Pancreas (tissue), 10 donors: ENCODE measurements at regions not wholly inside any gene's neighbourhood (a gene's known extent, or its start where the extent isn't known, plus 50 kb on each side); places are given as distances from the start of the nearest gene placed in this dataset.

Experiments used
- ATAC-seq, 4 donors: fragments of 200-7000 bp; cut with Tn5 transposase; one replicate each; pipeline versions ENCODE4 v1.8.0 to v1.9.1; 2020; ENCODE audit warnings: mild to moderate bottlenecking in 4 of 4, moderate library complexity in 4 of 4
- DNase-seq, 6 donors: peaks; one replicate each; pipeline ENCODE4 v3.0.0-alpha.2; 2020
- FAIRE-seq: peaks from 2 replicates; lab custom pipeline; 2012; peaks lifted over from hg19 to GRCh38; lab: Jason Lieb, UNC
- H3K27ac ChIP-seq, 4 donors: fragments of 200-600 bp; sonication (generic); 1 replicate in 3 of 4; 2 replicates in 1 of 4; pipeline versions ENCODE4 v1.5.0 to v1.8.0; 2020
- H3K27me3 ChIP-seq, 4 donors: fragments of 200-600 bp; one replicate each; pipeline ENCODE4 v1.8.0; 2021
- H3K36me3 ChIP-seq, 3 donors: fragments of 200-600 bp; sonication (generic) in 1 of 3; one replicate each; pipeline versions ENCODE4 v1.5.0 to v1.8.0; 2020 to 2021
- H3K4me1 ChIP-seq, 3 donors: fragments of 200-600 bp; one replicate each; pipeline ENCODE4 v1.8.0; 2021
- H3K4me3 ChIP-seq, 4 donors: fragments of 200-600 bp; sonication (generic) in 2 of 4; one replicate each; pipeline versions ENCODE4 v1.5.0 to v1.8.0; 2020 to 2021
- H3K9me3 ChIP-seq, 4 donors: fragments of 200-600 bp; one replicate each; pipeline ENCODE4 v1.8.0; 2021
- WGBS, 2 donors: extraction: QIAGEN DNeasy Blood & Tissue Kit; methylation state at CpG; one replicate each; pipeline ENCODE4 v1.1.7; 2013; 5-methylcytosine and 5-hydroxymethylcytosine counted together
- intact Hi-C, 3 donors: fragments of 100-400 bp; cut with DNase I; formaldehyde crosslinking; loops; one replicate each; pipeline versions ENCODE4 v1.11.1 to v1.14.2; 2022
- TF ChIP-seq, protein P1 (sequence below), 4 donors: fragments of 200-600 bp; sonication (generic) in 3 of 4; IDR thresholded peaks; one replicate each; pipeline versions ENCODE4 v1.5.0 to v1.8.0; 2021; ENCODE audit warnings: antibody characterized with exemption in 4 of 4
- donor health status: healthy with polysubstance abuse.
- donor health status: DM: no; HTN: no; CAD: no; lungs with moderate emphysema.
- donor health status: DM: no; HTN: no; CAD: no.
- donor health status: control.
- donor health status: control.
- donor health status: Bipolar disorder and iron deficiency.
- donor health status: DM: yes; HTN: yes; CAD: no.
- donor health status: DM: no; HTN: no; CAD: no.
- donor health status: DM: no; HTN: no; CAD: no.
- donor health status: DM: yes; HTN: yes; CAD: no.

DNA sequence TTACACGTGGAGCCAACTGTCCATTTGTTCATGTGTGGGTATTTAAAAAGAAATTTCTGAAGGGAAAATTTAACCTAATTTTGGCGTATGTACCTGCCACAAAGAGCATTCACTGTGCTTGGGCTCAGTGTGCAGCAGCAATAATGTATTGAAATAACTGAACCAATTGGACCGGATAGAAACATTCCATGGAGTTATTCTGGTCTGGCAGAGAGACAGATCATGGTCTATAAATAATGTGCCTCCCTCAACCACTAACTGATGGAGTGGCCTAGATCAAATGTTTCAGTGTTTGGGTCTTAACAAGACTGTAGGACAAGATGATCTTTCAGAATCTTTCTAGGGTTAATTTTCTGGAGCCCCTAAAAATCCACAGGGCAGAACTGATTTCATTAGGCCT lies 469.7 kb downstream of the PRELID2 start:
- DNase-seq (no peak), ATAC-seq (no peak)
- TF ChIP-seq, protein P1, sequence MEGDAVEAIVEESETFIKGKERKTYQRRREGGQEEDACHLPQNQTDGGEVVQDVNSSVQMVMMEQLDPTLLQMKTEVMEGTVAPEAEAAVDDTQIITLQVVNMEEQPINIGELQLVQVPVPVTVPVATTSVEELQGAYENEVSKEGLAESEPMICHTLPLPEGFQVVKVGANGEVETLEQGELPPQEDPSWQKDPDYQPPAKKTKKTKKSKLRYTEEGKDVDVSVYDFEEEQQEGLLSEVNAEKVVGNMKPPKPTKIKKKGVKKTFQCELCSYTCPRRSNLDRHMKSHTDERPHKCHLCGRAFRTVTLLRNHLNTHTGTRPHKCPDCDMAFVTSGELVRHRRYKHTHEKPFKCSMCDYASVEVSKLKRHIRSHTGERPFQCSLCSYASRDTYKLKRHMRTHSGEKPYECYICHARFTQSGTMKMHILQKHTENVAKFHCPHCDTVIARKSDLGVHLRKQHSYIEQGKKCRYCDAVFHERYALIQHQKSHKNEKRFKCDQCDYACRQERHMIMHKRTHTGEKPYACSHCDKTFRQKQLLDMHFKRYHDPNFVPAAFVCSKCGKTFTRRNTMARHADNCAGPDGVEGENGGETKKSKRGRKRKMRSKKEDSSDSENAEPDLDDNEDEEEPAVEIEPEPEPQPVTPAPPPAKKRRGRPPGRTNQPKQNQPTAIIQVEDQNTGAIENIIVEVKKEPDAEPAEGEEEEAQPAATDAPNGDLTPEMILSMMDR (IDR thresholded peaks at IDR 0.05): no peak

DNA sequence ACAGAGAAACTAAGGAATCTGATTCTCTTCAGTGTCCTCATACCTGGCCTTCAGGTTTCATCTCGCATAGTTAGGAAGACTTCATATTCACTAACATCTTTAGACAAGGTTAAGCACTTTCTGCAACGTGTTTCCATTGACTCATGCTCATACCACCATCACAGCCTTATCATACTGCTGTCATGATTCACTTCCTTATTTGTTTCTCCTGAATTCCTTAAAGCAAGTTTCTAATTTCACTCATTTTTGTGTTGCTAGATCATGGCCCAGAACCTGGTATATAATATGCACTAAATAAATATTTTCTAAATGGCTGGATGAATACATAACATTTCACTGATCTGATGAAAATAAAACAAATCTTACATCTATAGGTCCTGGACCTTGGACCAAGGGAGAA lies 472.9 kb downstream of the PRELID2 start:
- no peaks in the 10 kb centered on the region for H3K9me3 ChIP-seq
- intact Hi-C loops: no loop called here
- TF ChIP-seq, protein P1 (IDR thresholded peaks at IDR 0.05): no peak
- DNase-seq (no peak), FAIRE-seq (no peak), ATAC-seq (peak in 1 of 4 donors; percentile 13)
- H3K4me3 ChIP-seq: no peak overlapping the region
- H3K36me3 ChIP-seq: no peaks in the 10 kb centered on the region
- no peak overlapping the region for H3K27ac ChIP-seq
- H3K27me3 ChIP-seq: no peaks in the 10 kb centered on the region
- 64 to 66% methylated on average over 2 of the region's 2 CpGs for WGBS, 2 donors
- H3K4me1 ChIP-seq: no peaks in the 10 kb centered on the region

More for the DNA sequence above, 469.7 kb downstream of the PRELID2 start:
- H3K4me1 ChIP-seq: no peaks in the 10 kb centered on the region
- H3K9me3 ChIP-seq: no peaks in the 10 kb centered on the region
- FAIRE-seq: no peak
- no peak overlapping the region for H3K27ac ChIP-seq
- no peaks in the 10 kb centered on the region for H3K36me3 ChIP-seq
- no peaks in the 10 kb centered on the region for H3K27me3 ChIP-seq
- 65 to 74% methylated on average over 3 of the region's 3 CpGs for WGBS, 2 donors
- intact Hi-C loops: no loop called here
- no peak overlapping the region for H3K4me3 ChIP-seq

GRCh38 chr5:145360936-145361335 lies 474.2 kb downstream of the PRELID2 start:
- ATAC-seq (no peak), FAIRE-seq (no peak), DNase-seq (no peak)
- H3K27me3 ChIP-seq: no peaks in the 10 kb centered on the region
- H3K9me3 ChIP-seq: no peaks in the 10 kb centered on the region
- TF ChIP-seq, protein P1 (IDR thresholded peaks at IDR 0.05): no peak
- H3K4me3 ChIP-seq: no peak overlapping the region
- no peaks in the 10 kb centered on the region for H3K4me1 ChIP-seq
- no peak overlapping the region for H3K27ac ChIP-seq
- intact Hi-C loops: no loop called here
- no peaks in the 10 kb centered on the region for H3K36me3 ChIP-seq

- WGBS, 2 donors: 88 to 96% methylated on average over 1 of the region's 1 CpG
- FAIRE-seq (no peak), DNase-seq (no peak), ATAC-seq (no peak)
- no peak overlapping the region for H3K27ac ChIP-seq
- no peaks in the 10 kb centered on the region for H3K27me3 ChIP-seq
- no peaks in the 10 kb centered on the region for H3K9me3 ChIP-seq
- H3K4me1 ChIP-seq: no peaks in the 10 kb centered on the region
- intact Hi-C loops: no loop called here
- no peak overlapping the region for H3K4me3 ChIP-seq
- no peaks in the 10 kb centered on the region for H3K36me3 ChIP-seq
- TF ChIP-seq, protein P1 (IDR thresholded peaks at IDR 0.05): no peak
Observed at GRCh38 chr5:145350513-145350912, 484.6 kb downstream of the PRELID2 start.

- Histone ChIP-seq H3K36me3 (no peaks in the 10 kb centered on the region), H3K4me3 (no peak overlapping the region), H3K9me3 (no peaks in the 10 kb centered on the region), H3K27me3 (no peaks in the 10 kb centered on the region), H3K4me1 (no peaks in the 10 kb centered on the region), H3K27ac (no peak overlapping the region)
- 52 to 55% methylated on average over 4 of the region's 4 CpGs for WGBS, 2 donors
- intact Hi-C loops: no loop called here
- peak in 1 of 6 donors; percentile 37 for DNase-seq
- TF ChIP-seq, protein P1 (IDR thresholded peaks at IDR 0.05): peak in 2 of 4 donors; percentile 38 to 43
- peak; percentile 70 to 90 (median 81) for ATAC-seq
- no peak for FAIRE-seq
Observed at GRCh38 chr5:145347026-145347616, 488.0 kb downstream of the PRELID2 start.
